ENCODE measurements at regions not wholly inside any gene's neighbourhood (a gene's known extent, or its start where the extent isn't known, plus 50 kb on each side); places are given as distances from the start of the nearest gene placed in this dataset.

- TF ChIP-seq CTCF (IDR thresholded peaks at IDR 0.05) (no peak), SIN3A (IDR thresholded peaks at IDR 0.05; ENCODE audit: borderline replicate concordance, insufficient read depth, low read depth, low read length) (no peak), POLR2AphosphoS5 (IDR thresholded peaks at IDR 0.05; ENCODE audit: low read depth, low read length) (no peak), REST (IDR thresholded peaks at IDR 0.05; ENCODE audit: insufficient read depth in 1 of 2, low read depth in 2 of 2, low read length in 1 of 2) (no peak)
- in situ Hi-C loops (cut with HindIII; ENCODE audit: low pct_unique_long_range_greater_than_20kb, low sequenced_read_pairs) = no loop called here
- no peak overlapping the region for H3K27ac ChIP-seq (ENCODE audit: low read length)
- ATAC-seq = no peak
- no peak for DNase-seq (ENCODE audit: low read depth, low spot score)
- BruUV-seq (replicated peaks) = no TSS peak
- H3K9me3 ChIP-seq (ENCODE audit: control insufficient read depth, insufficient read depth, low read depth, low read length) = no peaks in the 10 kb centered on the region
- ChIA-PET CTCF (no interaction called here), POLR2A (no interaction called here)
- no peak overlapping the region for H3K4me3 ChIP-seq (ENCODE audit: low read depth in 2 of 2, low read length in 2 of 2)
- no peaks in the 10 kb centered on the region for H3K4me1 ChIP-seq (ENCODE audit: control insufficient read depth, insufficient read depth, low read length)
- intact Hi-C loops (cut with micrococcal nuclease; ENCODE audit: unreplicated experiment) = no loop called here
- H3K27me3 ChIP-seq (ENCODE audit: control insufficient read depth, insufficient read depth, low read length) = no peaks in the 10 kb centered on the region
- H3K36me3 ChIP-seq (ENCODE audit: control insufficient read depth, insufficient read depth, low read length) = no peaks in the 10 kb centered on the region
Observed at GRCh38 chr3:76897076-76897475, 142.8 kb upstream of the ROBO2 start.

- no peak for ATAC-seq
- no peaks in the 10 kb centered on the region for H3K27me3 ChIP-seq (ENCODE audit: control insufficient read depth, insufficient read depth, low read length)
Observed at GRCh38 chr3:76900596-76900995, 139.3 kb upstream of the ROBO2 start.

More at GRCh38 chr3:76900596-76900995, 139.3 kb upstream of the ROBO2 start:
- H3K4me3 ChIP-seq (ENCODE audit: low read depth in 2 of 2, low read length in 2 of 2) = no peak overlapping the region
- TF ChIP-seq CTCF (IDR thresholded peaks at IDR 0.05) (no peak), POLR2AphosphoS5 (IDR thresholded peaks at IDR 0.05; ENCODE audit: low read depth, low read length) (no peak), REST (IDR thresholded peaks at IDR 0.05; ENCODE audit: insufficient read depth in 1 of 2, low read depth in 2 of 2, low read length in 1 of 2) (no peak), TCF7L2 (IDR thresholded peaks at IDR 0.05; ENCODE audit: low read depth, low read length) (no peak), SIN3A (IDR thresholded peaks at IDR 0.05; ENCODE audit: borderline replicate concordance, insufficient read depth, low read depth, low read length) (no peak)
- no peaks in the 10 kb centered on the region for H3K4me1 ChIP-seq (ENCODE audit: control insufficient read depth, insufficient read depth, low read length)
- intact Hi-C loops (cut with micrococcal nuclease; ENCODE audit: unreplicated experiment) (no loop called here), in situ Hi-C loops (cut with HindIII; ENCODE audit: low pct_unique_long_range_greater_than_20kb, low sequenced_read_pairs) (no loop called here)
- ChIA-PET CTCF (no interaction called here), POLR2A (no interaction called here)
- DNase-seq (ENCODE audit: low read depth, low spot score) = no peak
- no TSS peak for BruUV-seq (replicated peaks)
- no peaks in the 10 kb centered on the region for H3K36me3 ChIP-seq (ENCODE audit: control insufficient read depth, insufficient read depth, low read length)
- no peaks in the 10 kb centered on the region for H3K9me3 ChIP-seq (ENCODE audit: control insufficient read depth, insufficient read depth, low read depth, low read length)
- no peak overlapping the region for H3K27ac ChIP-seq (ENCODE audit: low read length)

Measured in Panc1 (cell line).